Astrocyte (in vitro differentiated cells and primary cell): ENCODE measurements at regions not wholly inside any gene's neighbourhood (a gene's known extent, or its start where the extent isn't known, plus 50 kb on each side); places are given as distances from the start of the nearest gene placed in this dataset.
"Not testable (repeated sequence)": the region's sequence is repeated elsewhere in the genome, so short reads cannot be mapped to it uniquely, and the experiment has no call there.

ENCODE experiments used
- CTCF ChIP-seq: IDR thresholded peaks from 2 replicates; pipeline ENCODE4 v1.5.1; 2011; ENCODE audit warnings: low read depth, mild to moderate bottlenecking, inconsistent platforms, low read length, moderate library complexity; ENCODE audit not compliant: insufficient read depth
- EZH2 ChIP-seq: IDR thresholded peaks from 2 replicates; pipeline ENCODE4 v1.6.1; 2012; ENCODE audit warnings: mild to moderate bottlenecking, low read length, inconsistent platforms; ENCODE audit not compliant: insufficient read depth

- TF ChIP-seq CTCF, EZH2: not testable (repeated sequence)
Observed at GRCh38 chr21:9129741-9130140, 1391.6 kb upstream of the TPTE start.
